ENCODE measurements at regions not wholly inside any gene's neighbourhood (a gene's known extent, or its start where the extent isn't known, plus 50 kb on each side); places are given as distances from the start of the nearest gene placed in this dataset.
A peak's percentile ranks its signal among the peaks of the same experiment; 100 is the strongest.
"Not testable (repeated sequence)": the region's sequence is repeated elsewhere in the genome, so short reads cannot be mapped to it uniquely, and the experiment has no call there.

DNA sequence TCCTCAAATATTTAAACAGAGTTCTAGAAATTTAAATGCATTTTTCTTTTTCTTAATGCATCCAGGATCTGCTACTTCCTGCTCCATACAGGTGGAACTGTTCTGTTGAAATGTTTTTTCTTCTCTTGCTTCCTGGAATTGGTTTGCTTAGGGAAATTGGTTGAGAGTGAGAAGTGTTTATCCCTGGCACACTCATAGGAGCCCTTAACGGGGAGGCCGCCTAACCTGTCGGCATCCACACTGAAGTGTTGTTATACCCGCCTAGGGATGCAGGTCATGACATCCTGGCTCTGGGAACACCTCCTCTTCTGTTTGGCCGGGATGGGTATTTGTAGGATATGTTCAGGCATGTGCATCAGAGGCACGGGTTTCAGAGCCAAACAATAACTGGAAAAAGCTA is 239.7 kb downstream of the GADD45G start:
- DNase-seq: no peak

DNA sequence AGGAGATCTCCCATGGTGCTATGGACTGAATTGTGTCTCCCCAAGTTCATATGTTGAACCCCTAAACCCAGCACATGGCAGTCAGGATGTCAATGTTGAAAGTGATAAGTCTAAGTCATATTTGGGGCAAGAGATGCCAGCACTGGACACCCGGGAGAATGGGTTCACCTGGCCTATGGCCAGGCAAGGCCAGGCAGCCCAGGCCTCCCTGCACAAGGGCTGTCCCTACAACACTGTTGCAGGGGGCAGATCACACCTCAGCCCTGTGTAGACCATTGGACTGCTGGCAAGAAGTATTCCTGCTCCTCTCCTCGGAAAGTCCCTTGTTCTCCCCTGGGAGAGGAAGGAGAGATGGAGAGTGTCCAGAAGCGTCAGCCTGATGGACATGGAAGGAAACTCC is 240.5 kb downstream of the GADD45G start:
- no peak for DNase-seq

DNA sequence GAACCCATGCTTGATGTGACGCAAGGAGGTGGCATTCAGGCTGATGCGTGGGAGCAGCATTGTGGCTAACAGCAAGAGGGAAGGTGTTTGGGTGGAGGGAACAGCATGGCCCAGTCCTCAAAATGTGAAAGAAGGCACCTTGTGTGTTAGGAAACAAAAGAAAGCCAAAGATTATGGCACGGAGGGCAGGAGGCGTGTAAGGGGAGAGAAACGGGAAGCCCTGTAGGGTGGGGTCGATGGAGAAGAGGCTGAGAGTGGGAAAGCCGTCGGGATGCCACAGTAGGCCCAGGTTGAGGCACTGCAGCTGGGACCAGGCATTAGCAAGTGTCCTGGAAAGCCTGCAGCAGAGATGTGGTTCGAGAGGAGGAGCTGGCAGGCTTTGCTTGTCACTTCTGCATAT is 241.1 kb downstream of the GADD45G start:
- no peak for DNase-seq

- DNase-seq: no peak
Observed at GRCh38 chr9:89848060-89849040, 243.5 kb downstream of the GADD45G start.

DNA sequence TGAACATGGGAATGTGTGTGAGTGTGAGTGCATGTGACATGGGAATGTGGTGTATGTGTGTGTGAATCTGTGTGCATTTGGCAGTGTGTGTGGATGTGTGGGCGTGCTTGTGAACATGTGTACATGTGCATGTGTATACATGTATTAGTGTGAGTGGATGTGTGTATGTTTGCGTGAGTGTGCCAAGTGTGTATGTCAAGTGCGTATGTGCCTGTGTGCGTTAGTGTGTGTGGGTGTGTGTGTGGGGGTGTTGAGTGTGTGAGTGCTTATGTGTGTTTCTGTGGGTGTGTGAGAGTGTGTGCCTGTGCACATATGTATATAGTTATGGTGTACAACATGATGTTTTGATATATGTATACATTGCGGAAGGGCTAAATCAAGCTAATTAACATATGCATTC is 244.3 kb downstream of the GADD45G start:
- DNase-seq: no peak

- no peak for DNase-seq
Observed at GRCh38 chr9:89850153-89850552, 245.3 kb downstream of the GADD45G start.

- DNase-seq: peak; percentile 0
Observed at GRCh38 chr9:89850631-89851325, 246.0 kb downstream of the GADD45G start.

- no peak for DNase-seq
Observed at GRCh38 chr9:89853161-89853560, 248.3 kb downstream of the GADD45G start.

DNA sequence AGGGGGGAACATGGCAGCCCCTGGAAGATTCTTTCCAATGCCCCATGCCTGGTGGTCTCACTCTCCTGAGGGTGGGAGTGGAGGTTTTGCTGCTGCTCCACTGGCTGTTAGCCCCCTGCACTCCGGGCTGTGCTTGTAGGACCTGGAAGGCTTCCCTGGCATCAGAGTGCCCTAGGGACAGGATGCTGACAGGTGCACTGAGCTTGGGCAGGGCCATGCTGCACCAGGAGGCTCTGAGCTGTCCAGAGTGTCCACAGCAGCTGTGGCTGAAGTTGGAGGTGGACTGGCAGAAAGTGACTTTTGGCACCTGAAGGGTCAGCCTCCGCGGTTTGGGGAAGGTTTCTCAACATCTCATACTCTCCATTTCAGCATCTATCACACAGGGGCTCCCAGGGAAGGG is 249.1 kb downstream of the GADD45G start:
- DNase-seq: no peak

DNA sequence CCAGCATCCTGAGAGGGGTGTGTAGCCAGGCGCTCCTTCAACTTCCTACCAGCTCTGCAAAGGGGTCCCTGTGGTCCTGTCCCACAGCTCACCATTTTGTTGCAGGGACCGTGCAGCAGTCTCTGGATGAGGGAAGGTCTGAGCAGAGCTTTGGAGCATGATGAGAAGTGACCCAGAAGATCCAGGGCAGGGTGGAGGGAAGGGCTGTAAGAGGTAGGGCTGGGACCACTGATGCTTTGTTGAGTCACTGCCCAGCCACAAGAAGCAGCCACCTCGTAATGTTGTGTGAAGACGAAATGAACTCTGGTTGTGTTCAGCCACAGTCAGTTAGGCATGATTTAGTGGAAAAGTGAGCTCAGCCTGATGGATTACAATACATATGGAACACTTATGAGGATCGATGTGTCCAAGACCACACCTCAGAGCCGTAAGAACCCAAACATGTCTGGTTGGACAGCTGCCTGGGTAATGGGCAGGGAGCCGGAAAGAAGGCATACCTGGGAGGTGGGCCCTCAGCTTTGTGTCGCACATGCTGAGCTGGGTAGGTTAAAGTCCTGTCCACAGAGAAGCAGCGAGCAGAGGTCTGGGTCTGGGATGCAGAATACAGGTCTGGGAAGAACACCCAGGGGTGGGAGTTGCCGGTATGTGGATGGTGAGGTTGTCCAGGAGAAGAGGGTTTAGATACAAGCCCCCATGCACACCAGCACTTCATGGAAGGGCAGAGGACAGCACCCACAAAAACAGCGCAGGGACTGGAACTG is 250.1 kb downstream of the GADD45G start:
- no peak for DNase-seq

DNA sequence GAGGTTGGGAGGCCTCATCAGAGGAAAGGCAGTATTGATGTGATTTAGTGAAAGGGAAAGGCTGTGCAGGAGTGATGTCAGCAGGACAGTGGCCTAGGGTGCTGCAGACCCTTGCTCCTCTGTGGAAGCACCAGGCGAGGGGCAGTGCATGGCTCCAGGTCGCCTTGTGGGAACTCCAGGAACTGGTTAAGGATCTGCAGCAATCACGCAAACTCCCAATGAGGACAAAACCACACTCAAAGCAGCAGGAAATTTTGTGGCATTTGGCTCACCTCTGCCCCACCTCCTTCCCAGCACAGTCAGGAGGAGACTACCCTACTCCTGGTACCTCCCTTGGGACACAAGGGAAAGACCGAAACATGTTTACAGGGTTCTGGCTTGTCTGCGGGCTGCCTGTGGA is 251.5 kb downstream of the GADD45G start:
- DNase-seq: not testable (repeated sequence)

- not testable (repeated sequence) for DNase-seq
Observed at GRCh38 chr9:89856950-89857349, 252.1 kb downstream of the GADD45G start.

DNA sequence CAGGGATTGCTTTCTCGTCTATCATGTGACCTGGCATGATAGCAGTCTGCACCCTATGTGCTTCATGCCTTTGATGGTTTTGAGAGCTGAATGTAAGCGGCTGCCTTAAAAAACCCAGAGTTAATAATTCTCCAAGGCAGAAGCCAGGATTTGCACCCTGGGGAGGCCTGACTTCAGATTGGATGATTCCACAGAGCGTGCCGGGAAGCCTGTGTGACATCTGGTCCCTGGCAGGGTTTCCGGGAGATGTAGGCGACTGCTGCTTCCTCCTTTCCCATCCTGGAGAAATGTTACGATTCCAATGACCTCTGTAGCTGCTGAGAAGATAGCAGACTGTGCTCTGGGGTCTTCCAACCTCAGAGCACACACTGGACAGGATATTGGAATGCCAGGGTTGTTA is 255.0 kb downstream of the GADD45G start:
- DNase-seq: not testable (repeated sequence)

- not testable (repeated sequence) for DNase-seq
Observed at GRCh38 chr9:89861371-89861770, 256.6 kb downstream of the GADD45G start.

DNA sequence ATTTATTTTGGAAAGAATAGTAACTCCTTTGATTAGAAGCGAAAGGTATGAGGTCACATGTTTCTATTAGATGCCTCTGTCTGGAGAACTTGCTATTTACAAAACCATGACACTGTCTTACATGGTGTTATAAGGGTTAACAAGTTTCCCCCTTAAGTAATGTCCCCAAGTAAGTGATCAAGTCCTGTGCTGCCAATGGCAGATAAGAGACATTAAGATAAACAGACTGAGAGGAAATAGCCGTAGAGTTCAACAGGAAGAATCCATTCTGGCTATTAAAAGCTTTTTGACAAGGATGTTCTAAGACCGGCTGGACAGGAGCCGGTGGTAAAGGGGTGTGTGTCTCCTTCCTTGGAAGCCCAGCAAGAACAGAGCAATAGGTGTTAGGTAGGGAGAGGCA is 257.5 kb downstream of the GADD45G start:
- no peak for DNase-seq

GRCh38 chr9:89863141-89863540 is 258.3 kb downstream of the GADD45G start:
- no peak for DNase-seq

DNA sequence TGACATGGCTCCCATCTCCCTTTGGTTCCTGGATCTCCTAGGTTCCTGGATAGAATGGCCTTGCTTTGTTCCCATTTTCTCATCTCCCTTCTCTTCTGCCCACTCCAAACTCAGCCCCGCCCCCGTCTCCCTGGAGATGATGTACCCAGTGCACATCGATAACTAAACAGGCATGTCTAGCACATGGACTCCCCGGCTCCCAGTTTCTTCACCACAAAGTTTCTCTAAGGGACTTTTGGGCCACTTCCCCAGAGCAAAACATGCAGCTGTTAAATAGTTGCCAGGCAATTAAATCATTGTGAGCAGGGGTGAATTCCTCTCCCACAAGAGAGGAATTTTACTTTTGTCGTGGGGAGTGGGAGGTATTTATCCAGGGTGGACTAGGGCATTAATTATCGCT is 259.0 kb downstream of the GADD45G start:
- DNase-seq: no peak

DNA sequence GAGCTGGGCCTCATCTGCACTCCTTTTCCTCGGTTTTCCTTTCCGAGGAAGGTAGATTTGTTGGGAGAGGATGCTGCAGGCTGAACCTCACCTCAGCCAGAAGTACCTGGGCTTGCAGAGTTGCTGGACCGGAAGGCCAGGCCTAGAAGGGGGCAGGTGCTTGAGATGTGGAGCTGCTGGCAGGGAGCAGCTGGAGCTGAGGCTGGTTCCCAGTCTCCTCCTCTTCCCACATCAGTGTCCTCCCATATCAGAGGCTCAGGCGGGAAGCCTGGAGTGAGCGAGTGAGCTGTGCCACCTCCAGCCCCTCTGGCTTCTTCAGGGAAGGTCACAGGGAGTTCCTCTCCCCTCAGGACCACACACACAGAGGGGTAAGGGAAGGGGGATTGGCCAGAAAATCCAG is 259.4 kb downstream of the GADD45G start:
- no peak for DNase-seq

GRCh38 chr9:89864731-89865130 is 259.9 kb downstream of the GADD45G start:
- no peak for DNase-seq

DNA sequence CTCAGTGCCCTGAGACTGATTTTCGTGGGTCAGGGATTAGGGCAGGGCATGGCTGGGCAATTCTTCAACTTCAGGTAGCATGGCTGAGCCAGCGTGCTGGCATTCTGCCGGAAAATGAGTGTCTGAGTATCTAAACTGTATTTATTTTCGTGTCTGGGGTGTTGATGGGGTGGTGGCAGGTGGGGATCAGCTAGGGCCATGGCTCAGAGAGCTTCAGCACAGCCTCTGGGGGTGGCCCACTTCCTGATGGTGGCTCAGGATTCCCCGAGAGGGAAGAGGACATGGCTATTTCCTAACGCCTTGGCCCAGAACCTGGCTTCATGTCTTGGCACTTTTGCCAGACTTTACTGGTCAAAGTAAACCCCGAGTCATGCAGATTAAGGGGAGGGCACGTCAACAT is 260.5 kb downstream of the GADD45G start:
- no peak for DNase-seq

DNA sequence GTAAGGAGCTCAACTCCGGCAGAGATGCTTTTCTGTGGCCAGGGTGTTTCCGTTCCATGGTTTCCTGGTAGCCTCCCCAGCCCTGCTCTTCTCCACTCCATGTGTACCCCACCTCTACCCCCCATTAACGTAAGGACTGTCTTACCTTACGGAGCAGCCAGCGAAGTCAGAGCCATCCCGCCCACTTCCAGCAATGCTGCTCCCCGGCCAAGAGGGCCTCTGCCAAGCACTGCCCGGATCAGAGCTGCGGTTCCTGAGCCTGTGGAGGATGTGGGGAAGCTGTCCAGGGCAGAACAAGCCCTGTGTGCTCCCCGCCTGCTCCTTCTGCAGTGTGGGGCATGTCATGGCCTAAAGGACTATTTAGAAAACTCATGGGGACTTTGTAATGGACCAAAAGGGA is 261.2 kb downstream of the GADD45G start:
- no peak for DNase-seq

DNA sequence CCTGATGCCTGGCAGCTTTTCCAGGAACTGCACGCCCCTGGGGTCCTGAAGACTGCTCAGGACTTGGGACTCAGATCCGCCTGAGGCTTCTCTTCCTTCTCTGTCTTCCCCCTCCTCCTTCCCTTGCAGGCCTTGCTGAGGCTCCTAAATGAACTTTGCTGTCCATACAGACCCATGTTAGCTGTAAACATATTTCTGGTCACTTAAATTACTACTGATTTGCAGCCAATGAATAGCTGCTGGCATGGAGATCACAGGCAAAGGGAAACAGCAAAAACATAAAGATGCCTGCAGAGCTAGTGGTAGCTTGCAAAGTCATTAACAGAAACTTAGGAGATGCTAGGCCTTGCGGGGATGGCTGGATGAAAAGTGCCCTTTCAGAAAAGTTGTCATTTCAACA is 261.9 kb downstream of the GADD45G start:
- DNase-seq: no peak

- DNase-seq: no peak
Observed at GRCh38 chr9:89868100-89868499, 263.3 kb downstream of the GADD45G start.
